HEK293T (cell line): ENCODE measurements at regions not wholly inside any gene's neighbourhood (a gene's known extent, or its start where the extent isn't known, plus 50 kb on each side); places are given as distances from the start of the nearest gene placed in this dataset.

Experiments used
- ARNT ChIP-seq: fragments of 450-650 bp; IDR thresholded peaks from 2 replicates; pipeline ENCODE4 v1.6.1; 2017; ENCODE audit warnings: mild to moderate bottlenecking
- ELF4 ChIP-seq: fragments of 450-650 bp; IDR thresholded peaks from 2 replicates; pipeline ENCODE4 v1.6.1; 2017; ENCODE audit warnings: antibody characterized with exemption
- FOXA1 ChIP-seq: fragments of 450-650 bp; IDR thresholded peaks from 2 replicates; pipeline ENCODE4 v1.6.1; 2016; ENCODE audit warnings: mild to moderate bottlenecking
- FOXM1 ChIP-seq: fragments of 450-650 bp; IDR thresholded peaks from 2 replicates; pipeline ENCODE4 v1.6.1; 2017; ENCODE audit warnings: mild to moderate bottlenecking, borderline replicate concordance
- LEF1 ChIP-seq: fragments of 450-650 bp; IDR thresholded peaks from 2 replicates; pipeline ENCODE4 v1.6.1; 2017; ENCODE audit warnings: mild to moderate bottlenecking, borderline replicate concordance

DNA sequence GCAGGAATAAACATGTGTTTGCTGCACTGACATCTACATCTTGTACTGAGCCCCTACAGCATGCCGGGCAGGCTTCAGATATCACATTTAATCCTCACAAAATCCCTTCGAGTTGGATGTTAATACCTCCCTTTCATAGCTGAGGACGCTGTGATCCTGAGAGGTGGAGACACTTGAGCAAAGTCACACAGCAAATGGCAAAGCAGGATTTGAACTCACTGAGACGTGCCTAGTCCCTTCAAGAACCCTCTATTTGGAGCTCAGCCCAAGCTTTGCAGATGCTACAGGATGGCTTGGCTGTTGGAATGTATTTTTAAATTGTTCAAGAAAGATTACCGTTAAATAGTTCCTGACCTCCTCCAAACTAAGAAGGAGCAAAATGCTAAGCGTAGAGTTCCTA is 64.6 kb upstream of the SLC6A6 start:
- no peak for TF ChIP-seq FOXA1
- no peak for TF ChIP-seq LEF1
- no peak for TF ChIP-seq ELF4
- no peak for TF ChIP-seq ARNT
- no peak for TF ChIP-seq FOXM1
